K562 (cell line): ENCODE measurements at regions not wholly inside any gene's neighbourhood (a gene's known extent, or its start where the extent isn't known, plus 50 kb on each side); places are given as distances from the start of the nearest gene placed in this dataset.
A peak's percentile ranks its signal among the peaks of the same experiment; 100 is the strongest.

ENCODE experiments used
- ATAC-seq: fragments of 200-7000 bp; cut with Tn5 transposase; 3 replicates; pipeline ENCODE4 v1.9.1; 2020; ENCODE audit warnings: moderate library complexity
- BruUV-seq: library from RNA; stranded (reverse); fragments of 400-500 nt; replicated peaks from 2 replicates; lab custom pipeline; 2021; lab: Mats Ljungman, UMichigan
- CTCF ChIA-PET: fragments of 300-600 bp; formaldehyde crosslinking; extraction: SDS; loops from one replicate; lab custom pipeline; 2021; ENCODE audit warnings: low intra/inter-chr PET ratio; lab: Yijun Ruan, JAX
- POLR2A ChIA-PET: fragments of 300-600, 350-650 bp; sonication (Branson Sonifier 250); formaldehyde crosslinking; extraction: SDS; loops from one replicate; lab custom pipeline; 2021; ENCODE audit warnings: antibody characterized with exemption, inconsistent platforms; lab: Yijun Ruan, JAX
- DNase-seq, 4 experiments: peaks; one replicate each; pipeline versions ENCODE4 v3.0.0 to v3.0.0-alpha.2; 2011 to 2018; ENCODE audit warnings: low spot score in 3 of 4, mixed read lengths in 3 of 4; ENCODE audit errors: extremely low read depth in 1 of 4
- FAIRE-seq: peaks from 2 replicates; lab custom pipeline; 2011; peaks lifted over from hg19 to GRCh38; lab: Jason Lieb, UNC
- H2AFZ ChIP-seq: 2 replicates; pipeline ENCODE4 v1.6.0; 2011; ENCODE audit warnings: low read depth, low read length, control low read depth, inconsistent platforms
- H3K27ac ChIP-seq: fragments of 200-600 bp; 3 replicates; pipeline ENCODE4 v1.8.0; 2011; ENCODE audit warnings: low read depth, mild to moderate bottlenecking, control low read depth, inconsistent platforms, low read length, moderate library complexity, mixed read lengths; ENCODE audit errors: extremely low read depth
- H3K27me3 ChIP-seq, 2 experiments: fragments of 300-600 bp in 1 of 2; 2 replicates in 1 of 2; 3 replicates in 1 of 2; pipeline versions ENCODE4 v1.6.0 to v1.8.0; 2011; ENCODE audit warnings: inconsistent platforms in 2 of 2, low read length in 2 of 2, mild to moderate bottlenecking in 1 of 2, mixed read lengths in 1 of 2, moderate library complexity in 1 of 2; ENCODE audit not compliant: control insufficient read depth in 2 of 2, insufficient read depth in 2 of 2
- H3K36me3 ChIP-seq: fragments of 300-600 bp; 3 replicates; pipeline ENCODE4 v1.8.0; 2011; ENCODE audit warnings: mild to moderate bottlenecking, low read length, inconsistent platforms; ENCODE audit not compliant: control insufficient read depth, insufficient read depth
- H3K4me1 ChIP-seq, 2 experiments: fragments of 200-600 bp in 1 of 2; replicated peaks in 1 of 2; 2 replicates in 1 of 2; 3 replicates in 1 of 2; pipeline versions ENCODE4 v1.5.1 to v1.8.0; 2011; ENCODE audit warnings: inconsistent platforms in 2 of 2, low read length in 2 of 2, mild to moderate bottlenecking in 1 of 2, mixed read lengths in 1 of 2, moderate library complexity in 1 of 2; ENCODE audit not compliant: control insufficient read depth in 2 of 2, insufficient read depth in 2 of 2
- H3K4me2 ChIP-seq: 2 replicates; pipeline ENCODE4 v1.6.1; 2011; ENCODE audit warnings: low read length, control low read depth, inconsistent platforms, mixed read lengths; ENCODE audit not compliant: insufficient read depth
- H3K4me3 ChIP-seq: fragments of 200-600 bp; sonication (generic), shearing (Covaris generic); 2 replicates; pipeline ENCODE4 v1.5.1; 2016; ENCODE audit warnings: control low read depth, inconsistent platforms
- H3K79me2 ChIP-seq: fragments of 200-600 bp; 3 replicates; pipeline ENCODE4 v1.8.0; 2011; ENCODE audit warnings: low read length, inconsistent platforms; ENCODE audit not compliant: control insufficient read depth, insufficient read depth
- H3K9ac ChIP-seq, 2 experiments: 2 replicates each; pipeline versions ENCODE4 v1.6.0 to v1.6.1; 2011; ENCODE audit warnings: low read depth in 2 of 2, low read length in 2 of 2, control low read depth in 1 of 2, inconsistent platforms in 1 of 2, mild to moderate bottlenecking in 1 of 2, mixed read lengths in 1 of 2; ENCODE audit not compliant: insufficient read depth in 1 of 2
- H3K9me1 ChIP-seq: one replicate; pipeline ENCODE4 v1.6.0; 2011; ENCODE audit warnings: inconsistent platforms, mild to moderate bottlenecking, low read length, moderate library complexity; ENCODE audit not compliant: control insufficient read depth, insufficient read depth
- H3K9me3 ChIP-seq: replicated peaks from 2 replicates; pipeline ENCODE4 v1.5.1; 2011; ENCODE audit warnings: low read depth, low read length, inconsistent platforms; ENCODE audit not compliant: control insufficient read depth, insufficient read depth
- H4K20me1 ChIP-seq: replicated peaks from 2 replicates; pipeline ENCODE4 v1.6.1; 2011; ENCODE audit warnings: low read length, inconsistent platforms, mixed read lengths; ENCODE audit not compliant: control insufficient read depth, insufficient read depth
- AFF1 ChIP-seq, 2 experiments: fragments of 450-650 bp; IDR thresholded peaks; 2 replicates each; pipeline ENCODE4 v1.6.1; 2018; ENCODE audit warnings: mild to moderate bottlenecking in 2 of 2, low read depth in 1 of 2; ENCODE audit not compliant: partially characterized antibody in 2 of 2
- CC2D1A ChIP-seq: fragments of 450-650 bp; IDR thresholded peaks from 2 replicates; pipeline ENCODE4 v1.6.1; 2017; ENCODE audit warnings: mild to moderate bottlenecking
- EHMT2 ChIP-seq: fragments of 450-650 bp; IDR thresholded peaks from 2 replicates; pipeline ENCODE4 v1.6.1; 2018; ENCODE audit warnings: antibody characterized with exemption
- NFE2L1 ChIP-seq: fragments of 450-650 bp; IDR thresholded peaks from 2 replicates; pipeline ENCODE4 v1.6.1; 2016; ENCODE audit warnings: missing genetic modification characterization, low read depth, mild to moderate bottlenecking, missing compliant biosample characterization, moderate library complexity, borderline replicate concordance
- RAD21 ChIP-seq, 2 experiments: fragments of 250-450 bp in 1 of 2; fragments of 450-650 bp in 1 of 2; sonication (Bioruptor Pico) in 1 of 2; formaldehyde crosslinking in 1 of 2; IDR thresholded peaks in 1 of 2; conservative IDR thresholded peaks in 1 of 2; 2 replicates each; pipeline versions ENCODE4 v1.4.0 to v1.8.0; 2020 to 2022; ENCODE audit warnings: mild to moderate bottlenecking in 2 of 2, moderate library complexity in 1 of 2
- RAD51 ChIP-seq: fragments of 450-650 bp; IDR thresholded peaks from 2 replicates; pipeline ENCODE4 v1.7.1; 2016; ENCODE audit warnings: low read depth, mild to moderate bottlenecking, borderline replicate concordance
- SAP30 ChIP-seq: fragments of 200-600 bp; sonication (generic); IDR thresholded peaks from 2 replicates; pipeline ENCODE4 v1.6.1; 2012; ENCODE audit warnings: borderline replicate concordance, low read depth, mild to moderate bottlenecking, moderate library complexity, low read length, control low read depth, inconsistent platforms; ENCODE audit not compliant: insufficient read depth, poor library complexity, severe bottlenecking
- ZNF75A ChIP-seq: fragments of 450-650 bp; formaldehyde crosslinking; IDR thresholded peaks from 2 replicates; pipeline ENCODE4 v1.4.0; 2020; ENCODE audit warnings: mild to moderate bottlenecking
- ZNF780A ChIP-seq: fragments of 250-450 bp; sonication (Bioruptor Pico); IDR thresholded peaks from 2 replicates; pipeline ENCODE4 v1.5.0; 2021; ENCODE audit warnings: mild to moderate bottlenecking
- WGBS: fragments of 100-300 bp; shearing (Covaris generic); methylation state at CpG from one replicate; pipeline ENCODE4 v1.1.6; 2016; ENCODE audit warnings: low coverage, mixed read lengths; ENCODE audit not compliant: insufficient coverage; ENCODE audit errors: missing lambda C conversion rate; 5-methylcytosine and 5-hydroxymethylcytosine counted together
- in situ Hi-C: fragments of 300-500 bp; cut with MboI; formaldehyde crosslinking; loops from 4 replicates; pipeline ENCODE4 v1.15.0; 2018; ENCODE audit warnings: inconsistent platforms, mixed read lengths
- intact Hi-C: fragments of 100-400 bp; cut with micrococcal nuclease; formaldehyde crosslinking; loops from 2 replicates; pipeline ENCODE4 v1.14.2; 2022

GRCh38 chr5:22947921-22948320, 94.8 kb upstream of the CDH12 start (continued):
- TF ChIP-seq AFF1 (IDR thresholded peaks at IDR 0.05; ENCODE audit: low read depth in 1 of 2, partially characterized antibody in 2 of 2) = no peak
- TF ChIP-seq RAD21 (CRISPR knock-in tag; conservative IDR thresholded peaks at IDR 0.05 in 1 of 2, IDR thresholded peaks at IDR 0.05 in 1 of 2) = no peak
- TF ChIP-seq EHMT2 = no peak
- no peak for TF ChIP-seq ZNF780A
- TF ChIP-seq CC2D1A = no peak
- TF ChIP-seq, all 486 proteins: peak for 0

- H3K27ac ChIP-seq = no peak overlapping the region
- FAIRE-seq (peak; percentile 58), ATAC-seq (no peak), DNase-seq (no peak)
- H3K9me1 ChIP-seq = no peaks in the 10 kb centered on the region
- H3K4me2 ChIP-seq = no peak overlapping the region
- CTCF ChIA-PET = no interaction called here
- in situ Hi-C loops (no loop called here), intact Hi-C loops (no loop called here)
- H3K4me3 ChIP-seq = no peak overlapping the region
- H3K36me3 ChIP-seq = no peaks in the 10 kb centered on the region
- POLR2A ChIA-PET = no interaction called here
- no peaks in the 10 kb centered on the region for H4K20me1 ChIP-seq
- H3K9ac ChIP-seq = no peak overlapping the region
- H3K27me3 ChIP-seq = no peaks in the 10 kb centered on the region
- no peaks in the 10 kb centered on the region for H3K4me1 ChIP-seq
- 0% methylated on average over 4 of the region's 4 CpGs for WGBS
- no peaks in the 10 kb centered on the region for H3K9me3 ChIP-seq
- no peaks in the 10 kb centered on the region for H3K79me2 ChIP-seq
- TF ChIP-seq RAD51 = no peak
- TF ChIP-seq NFE2L1 (tag) = no peak
- no peak for TF ChIP-seq ZNF75A (CRISPR knock-in tag)
- no peak for TF ChIP-seq SAP30
- BruUV-seq = no TSS peak
- no peak overlapping the region for H2AFZ ChIP-seq
These were observed 85.2 kb upstream of the CDH12 start for GRCh38 chr5:22938362-22938761.
